ENCODE measurements at regions not wholly inside any gene's neighbourhood (a gene's known extent, or its start where the extent isn't known, plus 50 kb on each side); places are given as distances from the start of the nearest gene placed in this dataset.

DNA sequence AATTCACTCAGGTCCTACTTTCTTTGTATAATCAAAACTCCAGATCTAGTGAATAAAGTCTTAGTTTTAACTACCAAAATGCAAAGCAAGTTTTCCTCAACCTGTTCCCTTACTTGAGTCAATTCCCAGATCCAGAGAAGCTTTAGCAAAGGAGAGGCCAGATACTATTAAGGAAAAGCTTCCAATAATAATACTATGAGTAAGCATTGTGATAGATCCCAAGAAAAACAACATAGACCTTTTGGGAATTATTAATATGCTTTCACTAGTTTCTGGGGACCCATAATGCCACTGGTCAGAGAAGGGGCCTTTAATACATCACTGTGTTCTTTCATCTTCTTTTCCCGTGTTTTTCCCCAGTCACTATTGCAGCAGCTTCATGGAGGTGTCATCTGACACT is 339.9 kb upstream of the CDIN1 start:
- TF ChIP-seq, protein P1, sequence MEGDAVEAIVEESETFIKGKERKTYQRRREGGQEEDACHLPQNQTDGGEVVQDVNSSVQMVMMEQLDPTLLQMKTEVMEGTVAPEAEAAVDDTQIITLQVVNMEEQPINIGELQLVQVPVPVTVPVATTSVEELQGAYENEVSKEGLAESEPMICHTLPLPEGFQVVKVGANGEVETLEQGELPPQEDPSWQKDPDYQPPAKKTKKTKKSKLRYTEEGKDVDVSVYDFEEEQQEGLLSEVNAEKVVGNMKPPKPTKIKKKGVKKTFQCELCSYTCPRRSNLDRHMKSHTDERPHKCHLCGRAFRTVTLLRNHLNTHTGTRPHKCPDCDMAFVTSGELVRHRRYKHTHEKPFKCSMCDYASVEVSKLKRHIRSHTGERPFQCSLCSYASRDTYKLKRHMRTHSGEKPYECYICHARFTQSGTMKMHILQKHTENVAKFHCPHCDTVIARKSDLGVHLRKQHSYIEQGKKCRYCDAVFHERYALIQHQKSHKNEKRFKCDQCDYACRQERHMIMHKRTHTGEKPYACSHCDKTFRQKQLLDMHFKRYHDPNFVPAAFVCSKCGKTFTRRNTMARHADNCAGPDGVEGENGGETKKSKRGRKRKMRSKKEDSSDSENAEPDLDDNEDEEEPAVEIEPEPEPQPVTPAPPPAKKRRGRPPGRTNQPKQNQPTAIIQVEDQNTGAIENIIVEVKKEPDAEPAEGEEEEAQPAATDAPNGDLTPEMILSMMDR (conservative IDR thresholded peaks at IDR 0.05) = no peak
- TF ChIP-seq ZFX (IDR thresholded peaks at IDR 0.05) = no peak

All from C4-2B (cell line).